H1 (cell line): ENCODE measurements at regions not wholly inside any gene's neighbourhood (a gene's known extent, or its start where the extent isn't known, plus 50 kb on each side); places are given as distances from the start of the nearest gene placed in this dataset.
"Not testable (repeated sequence)": the region's sequence is repeated elsewhere in the genome, so short reads cannot be mapped to it uniquely, and the experiment has no call there.

Experiments used
- CTCF ChIA-PET: fragments of 300-600 bp; sonication (Branson Sonifier 250); formaldehyde crosslinking; loops from one replicate; lab custom pipeline; 2021; ENCODE audit not compliant: partially characterized antibody; lab: Charles Lee
- POLR2A ChIA-PET: fragments of 300-600 bp; sonication (Branson Sonifier 250); formaldehyde crosslinking; loops from one replicate; lab custom pipeline; 2021; ENCODE audit warnings: inconsistent platforms; ENCODE audit not compliant: partially characterized antibody; lab: Charles Lee
- DNase-seq, 2 experiments: peaks; one replicate each; pipeline versions ENCODE4 v3.0.0 to v3.0.0-alpha.2; 2010 to 2022; ENCODE audit warnings: low spot score in 2 of 2, low read depth in 1 of 2, mixed read lengths in 1 of 2
- FAIRE-seq: peaks from 2 replicates; lab custom pipeline; 2011; peaks lifted over from hg19 to GRCh38; lab: Jason Lieb, UNC
- H2AFZ ChIP-seq: 2 replicates; pipeline ENCODE4 v1.8.1; 2012; ENCODE audit warnings: low read length, inconsistent platforms
- H2AK5ac ChIP-seq: 2 replicates; pipeline ENCODE4 v1.6.1; 2013; ENCODE audit warnings: low read depth, low read length
- H2BK120ac ChIP-seq: replicated peaks from 2 replicates; pipeline ENCODE3; 2013; ENCODE audit warnings: low read depth, low read length, inconsistent platforms
- H2BK12ac ChIP-seq: 2 replicates; pipeline ENCODE4 v1.6.1; 2013; ENCODE audit warnings: low read depth, low read length
- H2BK15ac ChIP-seq: 2 replicates; pipeline ENCODE4 v1.6.1; 2013; ENCODE audit warnings: low read length
- H2BK20ac ChIP-seq: 2 replicates; pipeline ENCODE4 v1.6.1; 2013; ENCODE audit warnings: low read length
- H2BK5ac ChIP-seq: 2 replicates; pipeline ENCODE4 v1.6.1; 2013; ENCODE audit warnings: low read depth, low read length
- H3K14ac ChIP-seq: 2 replicates; pipeline ENCODE4 v1.6.1; 2013; ENCODE audit warnings: inconsistent platforms; ENCODE audit not compliant: insufficient read length
- H3K18ac ChIP-seq: 2 replicates; pipeline ENCODE4 v1.6.1; 2013; ENCODE audit warnings: low read length; ENCODE audit errors: extremely low read depth
- H3K23ac ChIP-seq: 2 replicates; pipeline ENCODE4 v1.6.1; 2013; ENCODE audit warnings: inconsistent platforms; ENCODE audit not compliant: insufficient read length
- H3K23me2 ChIP-seq: 2 replicates; pipeline ENCODE4 v1.6.1; 2013; ENCODE audit warnings: low read depth, low read length
- H3K27ac ChIP-seq: 2 replicates; pipeline ENCODE4 v1.6.1; 2011; ENCODE audit warnings: low read depth, low read length, inconsistent platforms
- H3K27me3 ChIP-seq, 4 experiments: replicated peaks in 1 of 4; 1 replicate in 1 of 4; 2 replicates in 3 of 4; pipeline versions ENCODE4 v1.6.1 to v1.8.1; 2011 to 2013; ENCODE audit warnings: low read length in 3 of 4, mild to moderate bottlenecking in 3 of 4, inconsistent platforms in 2 of 4, mixed read lengths in 2 of 4, moderate library complexity in 1 of 4; ENCODE audit not compliant: control insufficient read depth in 3 of 4, insufficient read depth in 3 of 4; ENCODE audit errors: extremely low read depth in 1 of 4
- H3K36me3 ChIP-seq, 4 experiments: 2 replicates each; pipeline versions ENCODE4 v1.6.1 to v1.8.1; 2011 to 2013; ENCODE audit warnings: mild to moderate bottlenecking in 4 of 4, low read length in 3 of 4, moderate library complexity in 2 of 4, control low read depth in 1 of 4, inconsistent platforms in 1 of 4; ENCODE audit not compliant: insufficient read depth in 4 of 4, control insufficient read depth in 2 of 4
- H3K4ac ChIP-seq: replicated peaks from 2 replicates; pipeline ENCODE3; 2013; ENCODE audit warnings: low read length, low read depth, mixed read lengths, inconsistent platforms; ENCODE audit not compliant: insufficient read length
- H3K4me1 ChIP-seq, 4 experiments: replicated peaks in 1 of 4; 1 replicate in 1 of 4; 2 replicates in 3 of 4; pipeline versions ENCODE4 v1.6.1 to v1.8.1; 2011 to 2013; ENCODE audit warnings: low read length in 3 of 4, inconsistent platforms in 2 of 4, mixed read lengths in 1 of 4; ENCODE audit not compliant: insufficient read depth in 4 of 4, control insufficient read depth in 3 of 4
- H3K4me2 ChIP-seq, 2 experiments: 2 replicates each; pipeline versions ENCODE4 v1.6.1 to v1.8.1; 2011 to 2013; ENCODE audit warnings: low read depth in 2 of 2, low read length in 2 of 2, control low read depth in 1 of 2, inconsistent platforms in 1 of 2, mild to moderate bottlenecking in 1 of 2; ENCODE audit not compliant: insufficient read depth in 1 of 2
- H3K4me3 ChIP-seq, 4 experiments: fragments of 200-600, 300-600 bp in 1 of 4; sonication (generic), shearing (Covaris generic), sonication (Bioruptor Twin) in 1 of 4; 2 replicates each; pipeline versions ENCODE4 v1.5.1 to v1.8.1; 2011 to 2016; ENCODE audit warnings: low read length in 4 of 4, low read depth in 3 of 4, control low read depth in 2 of 4, inconsistent platforms in 2 of 4, mild to moderate bottlenecking in 2 of 4, mixed read lengths in 1 of 4, moderate library complexity in 1 of 4; ENCODE audit not compliant: insufficient read depth in 2 of 4; ENCODE audit errors: extremely low read depth in 1 of 4
- H3K56ac ChIP-seq: replicated peaks from 2 replicates; pipeline ENCODE3; 2013; ENCODE audit warnings: low read depth, mild to moderate bottlenecking, mixed read lengths, low read length, inconsistent platforms; ENCODE audit not compliant: insufficient read length
- H3K79me1 ChIP-seq: 2 replicates; pipeline ENCODE4 v1.6.1; 2013; ENCODE audit warnings: low read depth, low read length, control low read depth
- H3K79me2 ChIP-seq, 2 experiments: 2 replicates each; pipeline versions ENCODE4 v1.6.1 to v1.8.1; 2012 to 2013; ENCODE audit warnings: low read length in 2 of 2, mild to moderate bottlenecking in 2 of 2, inconsistent platforms in 1 of 2; ENCODE audit not compliant: insufficient read depth in 2 of 2, control insufficient read depth in 1 of 2
- H3K9ac ChIP-seq, 4 experiments: replicated peaks in 1 of 4; 1 replicate in 1 of 4; 2 replicates in 3 of 4; pipeline versions ENCODE4 v1.6.1 to v1.8.1; 2011 to 2013; ENCODE audit warnings: low read depth in 3 of 4, low read length in 3 of 4, control low read depth in 2 of 4, mild to moderate bottlenecking in 2 of 4, moderate library complexity in 2 of 4, inconsistent platforms in 1 of 4; ENCODE audit errors: extremely low read depth in 1 of 4
- H3K9me3 ChIP-seq, 2 experiments: 2 replicates each; pipeline versions ENCODE4 v1.6.1 to v1.8.1; 2012 to 2013; ENCODE audit warnings: mild to moderate bottlenecking in 2 of 2, moderate library complexity in 2 of 2, control low read depth in 1 of 2, inconsistent platforms in 1 of 2, low read depth in 1 of 2, low read length in 1 of 2, mixed read lengths in 1 of 2; ENCODE audit not compliant: insufficient read depth in 2 of 2
- H4K20me1 ChIP-seq, 2 experiments: replicated peaks in 1 of 2; 2 replicates each; pipeline versions ENCODE3 to v1.8.1; 2011 to 2013; ENCODE audit warnings: inconsistent platforms in 2 of 2, low read length in 2 of 2, mild to moderate bottlenecking in 1 of 2; ENCODE audit not compliant: insufficient read depth in 2 of 2, control insufficient read depth in 1 of 2
- H4K5ac ChIP-seq: 2 replicates; pipeline ENCODE4 v1.6.1; 2013; ENCODE audit warnings: low read length, low read depth, mixed read lengths, inconsistent platforms; ENCODE audit not compliant: insufficient read length
- H4K8ac ChIP-seq: 2 replicates; pipeline ENCODE4 v1.8.0; 2013; ENCODE audit warnings: mild to moderate bottlenecking, moderate library complexity, low read length, inconsistent platforms; ENCODE audit not compliant: insufficient read depth; ENCODE audit errors: extremely low read depth
- H4K91ac ChIP-seq: replicated peaks from 2 replicates; pipeline ENCODE3; 2013; ENCODE audit warnings: low read length, mixed read lengths, inconsistent platforms; ENCODE audit not compliant: insufficient read length
- WGBS, 2 experiments: shearing (Covaris generic) in 1 of 2; methylation state at CpG; one replicate each; pipeline versions ENCODE4 v1.1.6 to v1.1.7; 2013 to 2015; ENCODE audit warnings: low lambda C conversion rate in 2 of 2, mixed read lengths in 2 of 2, inconsistent platforms in 1 of 2, low coverage in 1 of 2, missing lambda C conversion rate in 1 of 2; ENCODE audit not compliant: insufficient replicate concordance in 2 of 2, insufficient coverage in 1 of 2, insufficient read length in 1 of 2; ENCODE audit errors: extremely low coverage in 1 of 2, missing lambda C conversion rate in 1 of 2; 5-methylcytosine and 5-hydroxymethylcytosine counted together

GRCh38 chr9:66206617-66207016, 469.7 kb downstream of the FOXD4L4 start:
- H3K36me3 ChIP-seq, CTCF ChIA-PET, H4K5ac ChIP-seq, H2AK5ac ChIP-seq, H3K79me1 ChIP-seq, POLR2A ChIA-PET, H2BK20ac ChIP-seq, H3K14ac ChIP-seq, H3K79me2 ChIP-seq, H4K8ac ChIP-seq, H3K18ac ChIP-seq, H3K9me3 ChIP-seq, H3K4ac ChIP-seq, H2AFZ ChIP-seq, H2BK120ac ChIP-seq, H2BK5ac ChIP-seq, H3K9ac ChIP-seq, H2BK12ac ChIP-seq, H3K4me1 ChIP-seq, H3K23ac ChIP-seq, H3K4me3 ChIP-seq, H3K4me2 ChIP-seq, DNase-seq, H4K20me1 ChIP-seq, H3K56ac ChIP-seq, H3K27me3 ChIP-seq, H3K23me2 ChIP-seq, H2BK15ac ChIP-seq, H3K27ac ChIP-seq, H4K91ac ChIP-seq, FAIRE-seq: not testable (repeated sequence)
- WGBS, 2 experiments = no CpG with 5 or more reads among the region's 1 CpG

- H3K56ac ChIP-seq, FAIRE-seq, H3K79me2 ChIP-seq, H2BK15ac ChIP-seq, H3K23me2 ChIP-seq, H4K20me1 ChIP-seq, H3K36me3 ChIP-seq, H3K27ac ChIP-seq, H2AFZ ChIP-seq, H2AK5ac ChIP-seq, H2BK12ac ChIP-seq, H3K4me1 ChIP-seq, H4K8ac ChIP-seq, H3K79me1 ChIP-seq, H3K27me3 ChIP-seq, H2BK20ac ChIP-seq, H3K4ac ChIP-seq, DNase-seq, H3K14ac ChIP-seq, H3K4me2 ChIP-seq, H3K23ac ChIP-seq, H3K9ac ChIP-seq, H3K9me3 ChIP-seq, H2BK120ac ChIP-seq, H3K4me3 ChIP-seq, POLR2A ChIA-PET, H4K5ac ChIP-seq, H2BK5ac ChIP-seq, H4K91ac ChIP-seq, H3K18ac ChIP-seq, CTCF ChIA-PET: not testable (repeated sequence)
- WGBS, 2 experiments = 100% methylated on average over 1 of the region's 2 CpGs; no CpG with 5 or more reads in 1 of the 2 experiments
Measured at GRCh38 chr9:66207914-66208313, 471.0 kb downstream of the FOXD4L4 start.
